GM21390 (cell line): ENCODE measurements at regions not wholly inside any gene's neighbourhood (a gene's known extent, or its start where the extent isn't known, plus 50 kb on each side); places are given as distances from the start of the nearest gene placed in this dataset.
"Not testable (repeated sequence)": the region's sequence is repeated elsewhere in the genome, so short reads cannot be mapped to it uniquely, and the experiment has no call there.

Source experiments
- ATAC-seq: cut with Tn5 transposase; IDR thresholded peaks from one replicate; pipeline ENCODE4 v1.9.1; 2021; ENCODE audit not compliant: unreplicated experiment

GRCh38 chr5:34420191-34420590 is 235.9 kb upstream of the RAI14 start:
- ATAC-seq = not testable (repeated sequence)

- no peak for ATAC-seq
These were observed 219.2 kb upstream of the RAI14 start for GRCh38 chr5:34436761-34437501.

GRCh38 chr5:34439601-34440000 is 216.5 kb upstream of the RAI14 start:
- ATAC-seq = no peak

GRCh38 chr5:34441767-34442166 is 214.4 kb upstream of the RAI14 start:
- not testable (repeated sequence) for ATAC-seq

- no peak for ATAC-seq
These were observed 208.7 kb upstream of the RAI14 start for GRCh38 chr5:34447424-34447823.

GRCh38 chr5:34449639-34450038 is 206.5 kb upstream of the RAI14 start:
- no peak for ATAC-seq

- no peak for ATAC-seq
These were observed 205.8 kb upstream of the RAI14 start for GRCh38 chr5:34450338-34450737.

- no peak for ATAC-seq
These were observed 203.8 kb upstream of the RAI14 start for GRCh38 chr5:34452170-34452828.

GRCh38 chr5:34455098-34455497 is 201.0 kb upstream of the RAI14 start:
- ATAC-seq = no peak

- no peak for ATAC-seq
These were observed 196.2 kb upstream of the RAI14 start for GRCh38 chr5:34459908-34460307.

- no peak for ATAC-seq
These were observed 195.6 kb upstream of the RAI14 start for GRCh38 chr5:34460496-34460895.

- no peak for ATAC-seq
These were observed 191.3 kb upstream of the RAI14 start for GRCh38 chr5:34464829-34465228.

- not testable (repeated sequence) for ATAC-seq
These were observed 190.8 kb upstream of the RAI14 start for GRCh38 chr5:34465301-34465700.

GRCh38 chr5:34466519-34467388 is 189.4 kb upstream of the RAI14 start:
- ATAC-seq = not testable (repeated sequence)

- no peak for ATAC-seq
These were observed 188.7 kb upstream of the RAI14 start for GRCh38 chr5:34467436-34467835.

- peak; percentile 71 for ATAC-seq
These were observed 188.1 kb upstream of the RAI14 start for GRCh38 chr5:34467984-34468383.

- no peak for ATAC-seq
These were observed 186.2 kb upstream of the RAI14 start for GRCh38 chr5:34469971-34470370.

GRCh38 chr5:34474573-34475021 is 181.5 kb upstream of the RAI14 start:
- ATAC-seq = no peak

GRCh38 chr5:34475249-34475966 is 180.7 kb upstream of the RAI14 start:
- no peak for ATAC-seq

- no peak for ATAC-seq
These were observed 179.1 kb upstream of the RAI14 start for GRCh38 chr5:34476941-34477565.
